ENCODE measurements at regions not wholly inside any gene's neighbourhood (a gene's known extent, or its start where the extent isn't known, plus 50 kb on each side); places are given as distances from the start of the nearest gene placed in this dataset.

DNA sequence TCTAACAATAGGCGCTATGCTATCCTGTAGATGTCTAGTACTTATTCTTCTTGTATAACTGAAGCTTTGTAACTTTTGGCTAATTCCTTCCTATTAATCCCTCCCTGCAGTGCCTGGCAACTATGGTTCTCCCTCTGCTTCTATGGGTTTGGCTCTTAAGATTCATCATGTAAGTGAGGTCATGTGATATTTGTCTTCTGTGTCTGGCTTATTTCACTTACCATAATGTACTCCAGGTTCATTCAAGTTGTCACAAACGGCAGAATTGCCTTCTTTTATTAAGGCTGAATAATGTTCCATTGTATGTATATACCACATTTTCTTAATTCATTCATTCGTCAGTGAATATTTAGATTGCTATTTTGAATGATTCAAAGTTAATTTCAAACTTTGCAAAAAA lies 149.9 kb upstream of the GAS1 start:
- TF ChIP-seq, protein P1, sequence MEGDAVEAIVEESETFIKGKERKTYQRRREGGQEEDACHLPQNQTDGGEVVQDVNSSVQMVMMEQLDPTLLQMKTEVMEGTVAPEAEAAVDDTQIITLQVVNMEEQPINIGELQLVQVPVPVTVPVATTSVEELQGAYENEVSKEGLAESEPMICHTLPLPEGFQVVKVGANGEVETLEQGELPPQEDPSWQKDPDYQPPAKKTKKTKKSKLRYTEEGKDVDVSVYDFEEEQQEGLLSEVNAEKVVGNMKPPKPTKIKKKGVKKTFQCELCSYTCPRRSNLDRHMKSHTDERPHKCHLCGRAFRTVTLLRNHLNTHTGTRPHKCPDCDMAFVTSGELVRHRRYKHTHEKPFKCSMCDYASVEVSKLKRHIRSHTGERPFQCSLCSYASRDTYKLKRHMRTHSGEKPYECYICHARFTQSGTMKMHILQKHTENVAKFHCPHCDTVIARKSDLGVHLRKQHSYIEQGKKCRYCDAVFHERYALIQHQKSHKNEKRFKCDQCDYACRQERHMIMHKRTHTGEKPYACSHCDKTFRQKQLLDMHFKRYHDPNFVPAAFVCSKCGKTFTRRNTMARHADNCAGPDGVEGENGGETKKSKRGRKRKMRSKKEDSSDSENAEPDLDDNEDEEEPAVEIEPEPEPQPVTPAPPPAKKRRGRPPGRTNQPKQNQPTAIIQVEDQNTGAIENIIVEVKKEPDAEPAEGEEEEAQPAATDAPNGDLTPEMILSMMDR (IDR thresholded peaks at IDR 0.05; ENCODE audit: low read depth, low read length, poor library complexity, severe bottlenecking): no peak
- TF ChIP-seq EZH2phosphoT487 (IDR thresholded peaks at IDR 0.05; ENCODE audit: borderline replicate concordance, low read length): no peak
- H3K4me2 ChIP-seq (ENCODE audit: low read length): no peak overlapping the region
- H3K27me3 ChIP-seq (ENCODE audit: control insufficient read depth, low read length): no peaks in the 10 kb centered on the region
- H3K4me1 ChIP-seq (ENCODE audit: control insufficient read depth, low read length): no peaks in the 10 kb centered on the region
- no peaks in the 10 kb centered on the region for H3K79me2 ChIP-seq (ENCODE audit: control insufficient read depth, low read length)
- no peak overlapping the region for H3K27ac ChIP-seq (ENCODE audit: low read depth, low read length)
- no peaks in the 10 kb centered on the region for H3K9me3 ChIP-seq (ENCODE audit: control insufficient read depth, insufficient read depth, low read length)
- no peak overlapping the region for H3K4me3 ChIP-seq (ENCODE audit: low read length)
- no peaks in the 10 kb centered on the region for H3K36me3 ChIP-seq (ENCODE audit: control insufficient read depth, low read length)
- no peaks in the 10 kb centered on the region for H4K20me1 ChIP-seq (ENCODE audit: control insufficient read depth, insufficient read depth, low read depth, low read length)
- no peaks in the 10 kb centered on the region for H3K9me2 ChIP-seq (replicated peaks; ENCODE audit: control insufficient read depth, low read length)
- no peaks in the 10 kb centered on the region for H3F3A ChIP-seq (ENCODE audit: control insufficient read depth, insufficient read depth)

GRCh38 chr9:87099407-87099806 lies 152.1 kb upstream of the GAS1 start:
- H3F3A ChIP-seq (ENCODE audit: control insufficient read depth, insufficient read depth): no peaks in the 10 kb centered on the region
- TF ChIP-seq, protein P1 (IDR thresholded peaks at IDR 0.05; ENCODE audit: low read depth, low read length, poor library complexity, severe bottlenecking): no peak
- no peak for TF ChIP-seq EZH2phosphoT487 (IDR thresholded peaks at IDR 0.05; ENCODE audit: borderline replicate concordance, low read length)

GRCh38 chr9:87100001-87100400 lies 152.7 kb upstream of the GAS1 start:
- no peaks in the 10 kb centered on the region for H3K4me1 ChIP-seq (ENCODE audit: control insufficient read depth, low read length)
- TF ChIP-seq EZH2phosphoT487 (IDR thresholded peaks at IDR 0.05; ENCODE audit: borderline replicate concordance, low read length): no peak
- TF ChIP-seq, protein P1 (IDR thresholded peaks at IDR 0.05; ENCODE audit: low read depth, low read length, poor library complexity, severe bottlenecking): no peak
- no peaks in the 10 kb centered on the region for H3K79me2 ChIP-seq (ENCODE audit: control insufficient read depth, low read length)
- H4K20me1 ChIP-seq (ENCODE audit: control insufficient read depth, insufficient read depth, low read depth, low read length): no peaks in the 10 kb centered on the region
- H3K27ac ChIP-seq (ENCODE audit: low read depth, low read length): no peak overlapping the region
- no peaks in the 10 kb centered on the region for H3K27me3 ChIP-seq (ENCODE audit: control insufficient read depth, low read length)
- H3K9me3 ChIP-seq (ENCODE audit: control insufficient read depth, insufficient read depth, low read length): no peaks in the 10 kb centered on the region
- H3K4me2 ChIP-seq (ENCODE audit: low read length): no peak overlapping the region
- no peaks in the 10 kb centered on the region for H3F3A ChIP-seq (ENCODE audit: control insufficient read depth, insufficient read depth)
- no peaks in the 10 kb centered on the region for H3K36me3 ChIP-seq (ENCODE audit: control insufficient read depth, low read length)
- H3K9me2 ChIP-seq (replicated peaks; ENCODE audit: control insufficient read depth, low read length): no peaks in the 10 kb centered on the region
- no peak overlapping the region for H3K4me3 ChIP-seq (ENCODE audit: low read length)

More at GRCh38 chr9:87099407-87099806, 152.1 kb upstream of the GAS1 start:
- Histone ChIP-seq H3K9me2 (replicated peaks; ENCODE audit: control insufficient read depth, low read length) (no peaks in the 10 kb centered on the region), H3K79me2 (ENCODE audit: control insufficient read depth, low read length) (no peaks in the 10 kb centered on the region), H3K27ac (ENCODE audit: low read depth, low read length) (no peak overlapping the region), H3K4me1 (ENCODE audit: control insufficient read depth, low read length) (no peaks in the 10 kb centered on the region), H3K36me3 (ENCODE audit: control insufficient read depth, low read length) (no peaks in the 10 kb centered on the region), H3K4me2 (ENCODE audit: low read length) (no peak overlapping the region), H3K9me3 (ENCODE audit: control insufficient read depth, insufficient read depth, low read length) (no peaks in the 10 kb centered on the region), H3K4me3 (ENCODE audit: low read length) (no peak overlapping the region), H3K27me3 (ENCODE audit: control insufficient read depth, low read length) (no peaks in the 10 kb centered on the region), H4K20me1 (ENCODE audit: control insufficient read depth, insufficient read depth, low read depth, low read length) (no peaks in the 10 kb centered on the region)

DNA sequence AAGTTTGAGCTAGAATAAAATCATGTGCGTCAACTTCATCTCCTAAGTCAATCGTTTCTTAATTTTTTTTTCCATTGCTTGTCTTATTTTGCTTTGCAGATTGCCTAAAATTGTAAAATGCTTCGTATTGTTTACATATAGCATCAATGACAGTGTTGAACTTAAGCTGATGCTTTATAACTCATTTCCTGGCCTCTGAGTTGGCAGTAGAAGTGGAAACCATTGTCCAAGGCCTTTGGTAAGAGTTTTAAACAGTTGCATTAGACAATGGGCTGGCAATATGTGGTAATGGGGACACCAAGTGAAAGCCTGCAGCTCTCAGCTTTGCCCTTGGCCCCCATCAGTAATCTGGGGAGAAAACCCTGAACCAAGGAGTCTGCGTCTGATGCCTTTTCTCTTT lies 154.8 kb upstream of the GAS1 start:
- no peak for TF ChIP-seq EZH2phosphoT487 (IDR thresholded peaks at IDR 0.05; ENCODE audit: borderline replicate concordance, low read length)
- TF ChIP-seq, protein P1 (IDR thresholded peaks at IDR 0.05; ENCODE audit: low read depth, low read length, poor library complexity, severe bottlenecking): no peak
- Histone ChIP-seq H4K20me1 (ENCODE audit: control insufficient read depth, insufficient read depth, low read depth, low read length) (no peaks in the 10 kb centered on the region), H3K4me1 (ENCODE audit: control insufficient read depth, low read length) (no peaks in the 10 kb centered on the region)

More for the DNA sequence above, 154.8 kb upstream of the GAS1 start:
- H3K27ac ChIP-seq (ENCODE audit: low read depth, low read length): no peak overlapping the region
- no peaks in the 10 kb centered on the region for H3K79me2 ChIP-seq (ENCODE audit: control insufficient read depth, low read length)
- H3K9me2 ChIP-seq (replicated peaks; ENCODE audit: control insufficient read depth, low read length): no peaks in the 10 kb centered on the region
- H3K9me3 ChIP-seq (ENCODE audit: control insufficient read depth, insufficient read depth, low read length): no peaks in the 10 kb centered on the region
- no peaks in the 10 kb centered on the region for H3K27me3 ChIP-seq (ENCODE audit: control insufficient read depth, low read length)
- H3K4me2 ChIP-seq (ENCODE audit: low read length): no peak overlapping the region
- no peak overlapping the region for H3K4me3 ChIP-seq (ENCODE audit: low read length)
- no peaks in the 10 kb centered on the region for H3F3A ChIP-seq (ENCODE audit: control insufficient read depth, insufficient read depth)
- H3K36me3 ChIP-seq (ENCODE audit: control insufficient read depth, low read length): no peaks in the 10 kb centered on the region

All from DOHH2 (cell line).